Upper lobe of left lung (tissue), 6 donors: ENCODE measurements at regions not wholly inside any gene's neighbourhood (a gene's known extent, or its start where the extent isn't known, plus 50 kb on each side); places are given as distances from the start of the nearest gene placed in this dataset.
A peak's percentile ranks its signal among the peaks of the same experiment; 100 is the strongest.

Source experiments
- ATAC-seq, 2 donors: fragments of 200-7000 bp; cut with Tn5 transposase; one replicate each; pipeline ENCODE4 v1.9.1; 2022; ENCODE audit warnings: mild to moderate bottlenecking in 2 of 2, moderate library complexity in 2 of 2; ENCODE audit not compliant: low FRiP score in 2 of 2
- DNase-seq, 2 donors: peaks; one replicate each; pipeline ENCODE4 v3.0.0-alpha.2; 2019 to 2020
- H3K27ac ChIP-seq, 4 donors: fragments of 200-600 bp; sonication (generic); one replicate each; pipeline ENCODE4 v1.5.1; 2016 to 2019
- H3K27me3 ChIP-seq, 4 donors: fragments of 200-600 bp; sonication (generic); one replicate each; pipeline ENCODE4 v1.5.1; 2017 to 2019
- H3K36me3 ChIP-seq, 4 donors: fragments of 200-600 bp; sonication (generic); one replicate each; pipeline ENCODE4 v1.5.1; 2016 to 2019
- H3K4me1 ChIP-seq, 4 donors: fragments of 200-600 bp; sonication (generic); one replicate each; pipeline ENCODE4 v1.5.1; 2018 to 2019
- H3K4me3 ChIP-seq, 4 donors: fragments of 200-600 bp; sonication (generic); one replicate each; pipeline ENCODE4 v1.5.1; 2017 to 2019; ENCODE audit warnings: mild to moderate bottlenecking in 2 of 4, moderate library complexity in 1 of 4
- H3K9me3 ChIP-seq, 4 donors: fragments of 200-600 bp; sonication (generic); one replicate each; pipeline ENCODE4 v1.5.1; 2018 to 2019
- CTCF ChIP-seq, 6 experiments: fragments of 450-650 bp in 4 of 6; fragments of 200-600 bp in 2 of 6; sonication (generic) in 2 of 6; IDR thresholded peaks; one replicate each; pipeline ENCODE4 v1.5.1; 2016 to 2019; ENCODE audit warnings: antibody characterized with exemption in 6 of 6
- EP300 ChIP-seq, 4 donors: sonication (generic); formaldehyde crosslinking; IDR thresholded peaks; one replicate each; pipeline ENCODE4 v1.5.1; 2017; ENCODE audit warnings: antibody characterized with exemption in 4 of 4, control low read depth in 2 of 4
- POLR2A ChIP-seq, 4 donors: fragments of 450-650 bp; IDR thresholded peaks; one replicate each; pipeline ENCODE4 v1.5.1; 2016 to 2017; ENCODE audit warnings: antibody characterized with exemption in 4 of 4, mild to moderate bottlenecking in 2 of 4
- POLR2AphosphoS5 ChIP-seq, 2 donors: sonication (generic); formaldehyde crosslinking; IDR thresholded peaks; one replicate each; pipeline ENCODE4 v1.5.1; 2017; ENCODE audit warnings: antibody characterized with exemption in 2 of 2
- WGBS, 2 donors: methylation state at CpG; one replicate each; pipeline ENCODE4 v1.1.5; 2017 to 2018; 5-methylcytosine and 5-hydroxymethylcytosine counted together
- donor health status: DM: no; HTN: no; CAD: no; lungs with moderate emphysema.
- donor health status: DM: no; HTN: yes; CAD: no; lungs with severe emphysema.

- H3K27ac ChIP-seq = peak overlapping the region in 1 of 4 donors; percentile 35
- TF ChIP-seq POLR2A (IDR thresholded peaks at IDR 0.05) (no peak), POLR2AphosphoS5 (IDR thresholded peaks at IDR 0.05) (no peak), CTCF (IDR thresholded peaks at IDR 0.05) (no peak), EP300 (IDR thresholded peaks at IDR 0.05) (no peak)
- H3K4me1 ChIP-seq = peaks cover 0 to 21% (median 2%) of the 10 kb centered on the region in 4 donors
- WGBS, 2 donors = 80% methylated on average over 6 of the region's 6 CpGs
- no peaks in the 10 kb centered on the region for H3K9me3 ChIP-seq
- H3K36me3 ChIP-seq = no peaks in the 10 kb centered on the region
- DNase-seq (no peak), ATAC-seq (no peak)
- H3K27me3 ChIP-seq = no peaks in the 10 kb centered on the region
- H3K4me3 ChIP-seq = no peak overlapping the region
Observed at GRCh38 chr16:14005335-14005734, 65.8 kb upstream of the MRTFB start.

GRCh38 chr16:14007450-14007849 is 63.7 kb upstream of the MRTFB start:
- TF ChIP-seq EP300 (IDR thresholded peaks at IDR 0.05) (no peak), POLR2A (IDR thresholded peaks at IDR 0.05) (no peak), CTCF (IDR thresholded peaks at IDR 0.05) (no peak), POLR2AphosphoS5 (IDR thresholded peaks at IDR 0.05) (no peak)
- no peaks in the 10 kb centered on the region for H3K36me3 ChIP-seq
- ATAC-seq (no peak), DNase-seq (no peak)
- H3K4me1 ChIP-seq = peaks cover 0 to 21% (median 2%) of the 10 kb centered on the region in 4 donors
- H3K27ac ChIP-seq = no peak overlapping the region
- no peak overlapping the region for H3K4me3 ChIP-seq
- H3K9me3 ChIP-seq = no peaks in the 10 kb centered on the region
- H3K27me3 ChIP-seq = no peaks in the 10 kb centered on the region
- WGBS, 2 donors = 52 to 63% methylated on average over 4 of the region's 4 CpGs

GRCh38 chr16:14011001-14011400 is 60.1 kb upstream of the MRTFB start:
- DNase-seq (no peak), ATAC-seq (no peak)
- no peaks in the 10 kb centered on the region for H3K36me3 ChIP-seq
- 88 to 94% methylated on average over 2 of the region's 2 CpGs for WGBS, 2 donors
- no peak overlapping the region for H3K4me3 ChIP-seq
- H3K9me3 ChIP-seq = no peaks in the 10 kb centered on the region
- H3K4me1 ChIP-seq = peaks cover 17 to 32% (median 22%) of the 10 kb centered on the region in 4 donors
- TF ChIP-seq CTCF (IDR thresholded peaks at IDR 0.05) (no peak), EP300 (IDR thresholded peaks at IDR 0.05) (no peak), POLR2AphosphoS5 (IDR thresholded peaks at IDR 0.05) (no peak), POLR2A (IDR thresholded peaks at IDR 0.05) (no peak)
- no peaks in the 10 kb centered on the region for H3K27me3 ChIP-seq
- H3K27ac ChIP-seq = no peak overlapping the region

GRCh38 chr16:14011846-14012245 is 59.3 kb upstream of the MRTFB start:
- H3K27ac ChIP-seq = no peak overlapping the region
- no peak for TF ChIP-seq CTCF (IDR thresholded peaks at IDR 0.05)
- no peak for TF ChIP-seq EP300 (IDR thresholded peaks at IDR 0.05)
- no peak for TF ChIP-seq POLR2AphosphoS5 (IDR thresholded peaks at IDR 0.05)
- TF ChIP-seq POLR2A (IDR thresholded peaks at IDR 0.05) = no peak
- H3K4me3 ChIP-seq = no peak overlapping the region
- peaks cover 22 to 38% (median 27%) of the 10 kb centered on the region in 4 donors for H3K4me1 ChIP-seq
- WGBS, 2 donors = 54 to 71% methylated on average over 6 of the region's 6 CpGs
- H3K27me3 ChIP-seq = no peaks in the 10 kb centered on the region
- H3K9me3 ChIP-seq = no peaks in the 10 kb centered on the region
- no peaks in the 10 kb centered on the region for H3K36me3 ChIP-seq
- ATAC-seq (no peak), DNase-seq (no peak)

- TF ChIP-seq POLR2AphosphoS5 (IDR thresholded peaks at IDR 0.05) (no peak), EP300 (IDR thresholded peaks at IDR 0.05) (no peak), CTCF (IDR thresholded peaks at IDR 0.05) (no peak), POLR2A (IDR thresholded peaks at IDR 0.05) (no peak)
- H3K36me3 ChIP-seq = no peaks in the 10 kb centered on the region
- H3K4me1 ChIP-seq = peaks cover 22 to 38% (median 27%) of the 10 kb centered on the region in 4 donors
- ATAC-seq = no peak
- H3K9me3 ChIP-seq = no peaks in the 10 kb centered on the region
- H3K4me3 ChIP-seq = peak overlapping the region in 1 of 4 donors; percentile 10
- WGBS, 2 donors = 70 to 80% methylated on average over 4 of the region's 4 CpGs
- peak overlapping the region in 3 of 4 donors; percentile 59 to 77 (median 76) for H3K27ac ChIP-seq
- no peak for DNase-seq
- H3K27me3 ChIP-seq = no peaks in the 10 kb centered on the region
Observed at GRCh38 chr16:14013145-14013570, 58.0 kb upstream of the MRTFB start.
